ACC112 (cell line): ENCODE measurements at regions not wholly inside any gene's neighbourhood (a gene's known extent, or its start where the extent isn't known, plus 50 kb on each side); places are given as distances from the start of the nearest gene placed in this dataset.
"Not testable (repeated sequence)": the region's sequence is repeated elsewhere in the genome, so short reads cannot be mapped to it uniquely, and the experiment has no call there.

Experiments
- H2AFZ ChIP-seq: fragments of 200-600 bp; sonication (generic); one replicate; pipeline ENCODE4 v1.6.0; 2017; ENCODE audit warnings: antibody characterized with exemption, low read length; ENCODE audit not compliant: unreplicated experiment
- H3K27ac ChIP-seq: fragments of 200-600 bp; sonication (generic); 2 replicates; pipeline ENCODE4 v1.5.1; 2014; ENCODE audit warnings: low read depth, mild to moderate bottlenecking, antibody characterized with exemption, low read length, moderate library complexity
- H3K27me3 ChIP-seq: fragments of 200-600 bp; sonication (generic); 2 replicates; pipeline ENCODE4 v1.6.1; 2014; ENCODE audit warnings: mild to moderate bottlenecking, antibody characterized with exemption, low read length, moderate library complexity, mixed read lengths; ENCODE audit not compliant: insufficient read depth
- H3K36me3 ChIP-seq: fragments of 200-600 bp; sonication (generic); 2 replicates; pipeline ENCODE4 v1.6.1; 2016; ENCODE audit warnings: mild to moderate bottlenecking, antibody characterized with exemption, low read length, moderate library complexity, mixed read lengths; ENCODE audit not compliant: insufficient read depth
- H3K4me1 ChIP-seq: fragments of 200-600 bp; sonication (generic); one replicate; pipeline ENCODE4 v1.6.1; 2016; ENCODE audit warnings: low read length, mixed read lengths; ENCODE audit not compliant: insufficient read depth, unreplicated experiment, control insufficient read depth
- H3K4me3 ChIP-seq: fragments of 200-600 bp; sonication (generic); 2 replicates; pipeline ENCODE4 v1.5.1; 2014; ENCODE audit warnings: mild to moderate bottlenecking, low read depth, low read length
- H3K79me2 ChIP-seq: fragments of 200-600 bp; sonication (generic); one replicate; pipeline ENCODE4 v1.6.0; 2016; ENCODE audit warnings: low read length; ENCODE audit not compliant: control insufficient read depth, unreplicated experiment, insufficient read depth

DNA sequence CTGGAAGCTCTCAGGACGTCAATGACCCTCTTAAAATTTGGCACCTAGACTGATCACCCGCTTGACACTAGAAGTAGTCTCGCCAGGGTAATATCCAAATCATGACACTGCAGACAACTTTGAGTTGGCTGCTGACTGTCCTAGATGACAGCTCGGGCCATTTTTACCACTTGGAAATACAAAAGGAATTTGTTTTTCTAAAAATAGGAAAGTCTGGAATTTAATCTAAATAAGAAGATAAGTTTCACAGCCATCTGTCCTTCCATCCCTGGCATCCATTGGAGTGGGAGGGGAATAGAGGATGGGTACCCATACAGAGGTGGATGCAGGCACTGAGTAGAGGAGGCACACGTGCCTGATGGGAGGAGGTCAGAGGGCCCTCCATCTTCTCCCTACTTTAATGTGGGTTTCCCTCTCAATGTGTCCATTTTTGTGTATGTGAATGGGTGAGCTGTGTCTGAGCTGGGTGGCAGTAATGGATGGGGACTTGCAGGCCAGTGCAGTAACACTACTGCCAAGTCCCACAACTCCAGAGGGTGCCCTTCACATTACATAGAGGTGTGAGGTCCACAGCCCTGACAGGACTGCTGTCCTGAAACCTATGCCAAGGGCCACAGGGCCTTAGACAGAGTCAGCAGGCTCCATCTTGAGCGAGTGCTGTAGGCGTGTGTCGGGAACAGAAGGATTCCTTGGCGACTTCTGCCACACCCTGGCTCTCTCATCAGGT, 104.8 kb upstream of the IPO9 start:
- Histone ChIP-seq H3K4me1 (peaks cover 54% of the 10 kb centered on the region), H3K79me2 (peaks cover 93% of the 10 kb centered on the region), H3K27me3 (no peaks in the 10 kb centered on the region), H3K4me3 (no peak overlapping the region), H3K27ac (no peak overlapping the region), H2AFZ (no peak overlapping the region), H3K36me3 (peaks cover 17% of the 10 kb centered on the region)

- no peak overlapping the region for H3K27ac ChIP-seq
- peaks cover 88% of the 10 kb centered on the region for H3K79me2 ChIP-seq
- H3K27me3 ChIP-seq = no peaks in the 10 kb centered on the region
- no peak overlapping the region for H3K4me3 ChIP-seq
- peaks cover 49% of the 10 kb centered on the region for H3K4me1 ChIP-seq
- no peak overlapping the region for H2AFZ ChIP-seq
- peaks cover 13% of the 10 kb centered on the region for H3K36me3 ChIP-seq
Observed at GRCh38 chr1:201724766-201725118, 104.2 kb upstream of the IPO9 start.

- Histone ChIP-seq H3K79me2 (peaks cover 88% of the 10 kb centered on the region), H3K36me3 (peaks cover 15% of the 10 kb centered on the region), H3K27ac (no peak overlapping the region), H3K4me1 (peaks cover 44% of the 10 kb centered on the region), H3K4me3 (no peak overlapping the region), H3K27me3 (no peaks in the 10 kb centered on the region), H2AFZ (no peak overlapping the region)
Observed at GRCh38 chr1:201726700-201727099, 102.3 kb upstream of the IPO9 start.

DNA sequence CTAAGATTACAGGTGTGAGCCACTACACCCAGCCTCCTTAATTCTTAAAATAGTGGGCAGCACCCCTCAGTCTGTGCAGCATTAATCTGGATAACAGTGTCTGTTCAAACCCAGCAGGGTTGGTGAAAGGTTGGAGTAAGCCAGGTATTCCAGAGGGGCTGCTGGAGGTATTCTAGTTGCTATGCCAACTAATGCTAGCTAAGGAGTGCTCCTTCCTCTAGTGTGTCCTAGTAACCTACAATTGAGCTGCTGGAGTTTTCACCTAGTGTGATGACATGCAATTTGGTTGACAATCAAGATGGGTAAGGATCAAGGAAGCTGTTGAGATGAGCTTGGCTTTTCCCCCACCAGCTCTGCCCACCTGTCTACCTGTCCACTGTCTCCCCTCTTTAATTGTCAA, 100.2 kb upstream of the IPO9 start:
- H3K4me3 ChIP-seq = no peak overlapping the region

GRCh38 chr1:201729973-201730608, 98.9 kb upstream of the IPO9 start:
- Histone ChIP-seq H3K4me3 (no peak overlapping the region), H3K36me3 (peaks cover 5% of the 10 kb centered on the region; the same call in 1 of the 2 replicates), H3K4me1 (peaks cover 25% of the 10 kb centered on the region), H2AFZ (no peak overlapping the region), H3K27ac (no peak overlapping the region), H3K79me2 (peaks cover 81% of the 10 kb centered on the region), H3K27me3 (no peaks in the 10 kb centered on the region)

More for the DNA sequence above, 100.2 kb upstream of the IPO9 start:
- Histone ChIP-seq H3K4me1 (peaks cover 35% of the 10 kb centered on the region), H3K79me2 (peaks cover 84% of the 10 kb centered on the region), H3K27me3 (no peaks in the 10 kb centered on the region), H2AFZ (no peak overlapping the region), H3K27ac (no peak overlapping the region), H3K36me3 (peaks cover 6% of the 10 kb centered on the region; the same call in 1 of the 2 replicates)

DNA sequence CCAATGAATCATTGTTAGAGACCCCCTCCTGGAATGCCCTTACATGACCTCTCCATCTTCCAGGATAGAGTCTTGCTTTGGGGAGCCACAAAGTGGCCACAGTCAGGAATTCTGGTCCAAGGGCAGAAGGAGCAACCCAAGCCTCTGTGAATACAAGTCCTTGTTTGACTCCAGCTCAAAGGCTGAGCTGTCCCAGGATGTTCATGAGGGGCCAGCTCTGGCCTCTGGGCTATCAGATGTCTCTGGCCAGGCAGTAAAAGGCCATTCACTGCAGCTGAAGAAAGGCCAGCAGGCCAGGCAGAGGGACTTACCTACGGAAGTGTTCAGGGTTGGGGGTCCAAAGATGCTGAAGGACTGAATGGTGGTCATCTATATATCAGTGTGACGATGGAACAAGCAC, 98.3 kb upstream of the IPO9 start:
- H3K4me3 ChIP-seq = no peak overlapping the region

DNA sequence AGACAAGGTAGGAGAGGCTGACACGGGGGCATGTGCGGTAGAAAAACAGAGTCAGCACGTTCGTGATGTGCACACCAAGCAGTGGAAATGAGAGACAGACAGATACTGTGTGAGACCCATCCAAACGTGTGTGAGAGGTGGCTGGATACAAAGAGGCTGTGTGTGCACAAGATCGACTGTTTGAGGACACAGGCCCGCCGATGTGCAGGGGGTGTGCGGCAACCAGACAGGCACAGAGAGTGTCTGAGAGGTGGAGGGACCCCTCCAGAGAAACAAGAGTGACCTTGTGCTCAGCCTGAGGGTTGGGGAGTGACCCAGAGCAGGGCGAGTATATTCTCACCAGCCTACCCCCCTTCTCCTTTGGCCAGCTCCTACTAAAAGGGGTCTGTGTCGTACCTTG, 97.8 kb upstream of the IPO9 start:
- H3K27me3 ChIP-seq = no peaks in the 10 kb centered on the region
- peaks cover 30% of the 10 kb centered on the region for H3K4me1 ChIP-seq
- no peak overlapping the region for H3K27ac ChIP-seq
- H2AFZ ChIP-seq = no peak overlapping the region
- peaks cover 82% of the 10 kb centered on the region for H3K79me2 ChIP-seq
- 0 out of 2 replicates have a peak, but pooled peaks cover 3% of the 10 kb centered on the region for H3K36me3 ChIP-seq
- H3K4me3 ChIP-seq = no peak overlapping the region

More for the DNA sequence above, 98.3 kb upstream of the IPO9 start:
- H3K27me3 ChIP-seq = no peaks in the 10 kb centered on the region
- no peak overlapping the region for H2AFZ ChIP-seq
- H3K4me1 ChIP-seq = peaks cover 25% of the 10 kb centered on the region
- H3K36me3 ChIP-seq = 0 out of 2 replicates have a peak, but pooled peaks cover 3% of the 10 kb centered on the region
- no peak overlapping the region for H3K27ac ChIP-seq
- peaks cover 81% of the 10 kb centered on the region for H3K79me2 ChIP-seq

DNA sequence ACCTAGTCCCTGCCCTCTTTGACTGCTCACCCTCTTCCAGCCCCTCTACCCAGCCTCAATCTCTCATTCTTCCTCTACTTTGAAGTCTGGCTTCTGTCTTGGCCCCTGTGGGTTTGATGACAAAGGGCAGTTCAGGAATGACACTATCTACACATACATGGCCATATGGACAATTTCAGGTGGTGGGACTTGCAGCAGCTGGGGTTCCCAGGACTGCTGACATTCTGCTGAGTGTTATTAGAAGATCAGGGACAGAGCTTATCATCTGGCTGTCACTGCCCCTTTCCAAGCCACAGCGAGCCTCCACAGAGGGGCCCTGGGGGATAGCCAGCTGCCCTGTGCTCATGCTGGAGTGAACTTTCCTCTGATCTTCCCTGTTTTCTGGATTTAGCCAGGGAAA, 97.4 kb upstream of the IPO9 start:
- H3K27ac ChIP-seq = no peak overlapping the region
- H3K27me3 ChIP-seq = no peaks in the 10 kb centered on the region
- H2AFZ ChIP-seq = no peak overlapping the region
- H3K4me3 ChIP-seq = no peak overlapping the region
- peaks cover 34% of the 10 kb centered on the region for H3K4me1 ChIP-seq
- H3K79me2 ChIP-seq = peaks cover 84% of the 10 kb centered on the region
- 0 out of 2 replicates have a peak, but pooled peaks cover 3% of the 10 kb centered on the region for H3K36me3 ChIP-seq

DNA sequence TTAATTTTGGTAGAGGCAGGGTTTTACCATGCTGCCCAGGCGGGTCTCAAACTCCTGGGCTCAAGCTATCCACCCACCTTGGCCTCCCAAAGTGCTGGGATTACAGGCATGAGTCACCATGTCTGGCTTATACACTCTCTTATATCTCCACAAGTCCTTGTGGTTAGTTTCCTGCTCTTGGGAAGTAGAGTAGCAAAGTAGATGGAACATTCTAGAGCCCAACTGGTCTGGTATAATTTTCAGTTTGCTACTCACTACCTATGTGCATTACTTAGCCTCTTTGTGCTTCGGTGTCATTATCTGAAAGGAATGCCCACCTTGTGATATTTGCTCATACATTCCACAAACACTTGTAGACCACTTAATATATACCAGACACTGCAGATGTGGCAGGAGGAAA, 96.6 kb upstream of the IPO9 start:
- H3K36me3 ChIP-seq = 0 out of 2 replicates have a peak, but pooled peaks cover 3% of the 10 kb centered on the region
- H3K27ac ChIP-seq = no peak overlapping the region
- H3K79me2 ChIP-seq = peaks cover 84% of the 10 kb centered on the region
- H3K4me1 ChIP-seq = peaks cover 37% of the 10 kb centered on the region
- no peaks in the 10 kb centered on the region for H3K27me3 ChIP-seq
- H3K4me3 ChIP-seq = no peak overlapping the region
- H2AFZ ChIP-seq = no peak overlapping the region

DNA sequence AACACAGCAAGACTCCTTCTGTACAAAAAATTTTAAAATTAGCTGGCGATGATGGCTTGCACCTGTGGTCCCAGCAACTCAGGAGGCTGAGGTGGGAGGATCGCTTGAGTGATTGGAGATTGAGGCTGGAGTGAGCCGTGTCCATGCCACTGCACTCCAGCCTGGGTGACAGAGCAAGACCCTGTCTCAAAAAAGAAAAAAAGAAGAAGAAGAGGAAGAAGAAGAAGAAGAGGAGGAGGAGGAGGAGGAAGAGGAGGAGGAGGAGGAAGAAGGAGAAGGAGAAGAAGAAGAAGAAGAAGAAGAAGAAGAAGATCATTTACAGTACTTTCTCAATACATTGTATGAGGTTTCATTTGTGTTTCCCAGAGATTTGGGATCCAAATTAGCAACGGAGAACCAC, 94.7 kb upstream of the IPO9 start:
- Histone ChIP-seq H3K79me2 (peaks cover 85% of the 10 kb centered on the region), H3K4me1 (peaks cover 56% of the 10 kb centered on the region)
- H3K27ac ChIP-seq, H3K27me3 ChIP-seq, H3K4me3 ChIP-seq, H3K36me3 ChIP-seq, H2AFZ ChIP-seq: not testable (repeated sequence)

DNA sequence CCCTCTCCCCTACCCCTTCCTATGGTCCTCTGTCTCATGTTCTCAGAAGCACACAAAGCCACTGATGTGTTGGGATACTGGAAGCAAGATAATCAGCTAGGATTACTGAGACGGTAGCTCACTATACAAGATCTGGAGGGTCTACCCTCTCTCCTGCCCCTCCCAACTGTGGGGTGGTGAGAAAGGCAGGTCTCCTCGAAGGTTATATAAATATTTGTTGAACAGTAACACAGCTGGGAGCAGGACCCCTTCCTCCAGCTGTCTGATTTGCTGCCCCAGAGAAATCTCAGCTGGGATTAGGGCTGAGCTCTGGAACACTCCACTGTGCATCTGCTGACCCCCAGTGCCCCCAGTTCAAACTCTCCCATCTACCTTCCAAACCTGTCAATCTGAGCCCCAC, 94.2 kb upstream of the IPO9 start:
- H3K4me1 ChIP-seq = peaks cover 57% of the 10 kb centered on the region
- no peak overlapping the region for H3K4me3 ChIP-seq
- 0 out of 2 replicates have a peak, but pooled peaks cover 3% of the 10 kb centered on the region for H3K36me3 ChIP-seq

More for the DNA sequence above, 94.2 kb upstream of the IPO9 start:
- Histone ChIP-seq H2AFZ (no peak overlapping the region), H3K79me2 (peaks cover 91% of the 10 kb centered on the region), H3K27ac (no peak overlapping the region), H3K27me3 (no peaks in the 10 kb centered on the region)
